IMR-90 (cell line): ENCODE measurements at regions not wholly inside any gene's neighbourhood (a gene's known extent, or its start where the extent isn't known, plus 50 kb on each side); places are given as distances from the start of the nearest gene placed in this dataset.

Experiments
- ATAC-seq: fragments of 200-7000 bp; cut with Tn5 transposase; 2 replicates; pipeline ENCODE4 v1.9.1; 2020; ENCODE audit warnings: low read depth, mild to moderate bottlenecking, moderate library complexity
- BruUV-seq: library from RNA; stranded (reverse); fragments of 400-500 nt; replicated peaks from 2 replicates; lab custom pipeline; 2021; lab: Mats Ljungman, UMichigan
- CTCF ChIA-PET: fragments of 300-600 bp; formaldehyde crosslinking; extraction: SDS; loops from one replicate; lab custom pipeline; 2021; ENCODE audit warnings: antibody characterized with exemption; lab: Yijun Ruan, JAX
- POLR2A ChIA-PET: fragments of 300-600 bp; sonication (Branson Sonifier 250); formaldehyde crosslinking; loops from one replicate; lab custom pipeline; 2022; ENCODE audit warnings: antibody characterized with exemption; ENCODE audit not compliant: unreplicated experiment; lab: Charles Lee
- DNase-seq: peaks from one replicate; pipeline ENCODE4 v3.0.0; 2013
- H2AFZ ChIP-seq: replicated peaks from 2 replicates; pipeline ENCODE3; 2013; ENCODE audit warnings: low read length, mild to moderate bottlenecking; ENCODE audit not compliant: poor library complexity
- H2AK5ac ChIP-seq: 2 replicates; pipeline ENCODE4 v1.6.1; 2013; ENCODE audit warnings: low read depth, low read length, inconsistent platforms
- H2AK9ac ChIP-seq: replicated peaks from 2 replicates; pipeline ENCODE3; 2013; ENCODE audit warnings: mild to moderate bottlenecking, low read depth, low read length, moderate library complexity; ENCODE audit not compliant: poor library complexity
- H2BK120ac ChIP-seq: 2 replicates; pipeline ENCODE4 v1.6.1; 2013; ENCODE audit warnings: low read depth, low read length, inconsistent platforms
- H2BK15ac ChIP-seq: 3 replicates; pipeline ENCODE4 v1.6.1; 2013; ENCODE audit warnings: low read depth, low read length, inconsistent platforms
- H2BK20ac ChIP-seq: 2 replicates; pipeline ENCODE4 v1.6.1; 2013; ENCODE audit warnings: low read depth, mild to moderate bottlenecking, inconsistent platforms, low read length, moderate library complexity
- H2BK5ac ChIP-seq: 2 replicates; pipeline ENCODE4 v1.6.1; 2013; ENCODE audit warnings: mild to moderate bottlenecking, low read depth, low read length, inconsistent platforms; ENCODE audit not compliant: poor library complexity, severe bottlenecking
- H3K14ac ChIP-seq: replicated peaks from 2 replicates; pipeline ENCODE4 v1.6.1; 2013; ENCODE audit warnings: low read depth, low read length, inconsistent platforms
- H3K18ac ChIP-seq: 2 replicates; pipeline ENCODE4 v1.6.1; 2013; ENCODE audit warnings: low read depth, low read length, control low read depth
- H3K23ac ChIP-seq: 2 replicates; pipeline ENCODE4 v1.6.1; 2013; ENCODE audit warnings: low read depth, low read length, inconsistent platforms
- H3K27ac ChIP-seq: 2 replicates; pipeline ENCODE4 v1.5.1; 2013; ENCODE audit warnings: mild to moderate bottlenecking, control low read depth, low read length; ENCODE audit not compliant: insufficient read depth
- H3K27me3 ChIP-seq: 2 replicates; pipeline ENCODE4 v1.6.1; 2013; ENCODE audit warnings: low read length; ENCODE audit not compliant: control insufficient read depth, insufficient read depth
- H3K36me3 ChIP-seq: 2 replicates; pipeline ENCODE4 v1.6.1; 2013; ENCODE audit warnings: low read length, mixed read lengths; ENCODE audit not compliant: control insufficient read depth, insufficient read depth
- H3K4ac ChIP-seq: 2 replicates; pipeline ENCODE4 v1.6.1; 2013; ENCODE audit warnings: low read depth, low read length, inconsistent platforms
- H3K4me1 ChIP-seq: 2 replicates; pipeline ENCODE4 v1.6.1; 2013; ENCODE audit warnings: low read length, mixed read lengths; ENCODE audit not compliant: control insufficient read depth, insufficient read depth
- H3K4me2 ChIP-seq: 2 replicates; pipeline ENCODE4 v1.6.1; 2013; ENCODE audit warnings: low read depth, mild to moderate bottlenecking, control low read depth, low read length, moderate library complexity
- H3K4me3 ChIP-seq: 2 replicates; pipeline ENCODE4 v1.5.1; 2013; ENCODE audit warnings: low read depth, mild to moderate bottlenecking, control low read depth, low read length, moderate library complexity; ENCODE audit not compliant: insufficient read depth
- H3K56ac ChIP-seq: 2 replicates; pipeline ENCODE4 v1.6.1; 2013; ENCODE audit warnings: low read length, inconsistent platforms; ENCODE audit not compliant: insufficient read depth; ENCODE audit errors: extremely low read depth
- H3K79me1 ChIP-seq, 2 experiments: 2 replicates each; pipeline ENCODE4 v1.6.1; 2013; ENCODE audit warnings: low read length in 2 of 2, inconsistent platforms in 1 of 2, low read depth in 1 of 2
- H3K9ac ChIP-seq: 2 replicates; pipeline ENCODE4 v1.6.1; 2013; ENCODE audit warnings: low read depth, low read length, control low read depth
- H3K9me1 ChIP-seq: 2 replicates; pipeline ENCODE4 v1.6.1; 2013; ENCODE audit warnings: low read length, inconsistent platforms; ENCODE audit not compliant: insufficient read depth
- H3K9me3 ChIP-seq: 2 replicates; pipeline ENCODE4 v1.6.1; 2013; ENCODE audit warnings: low read length; ENCODE audit not compliant: control insufficient read depth, insufficient read depth
- H4K20me1 ChIP-seq: 2 replicates; pipeline ENCODE4 v1.6.1; 2013; ENCODE audit warnings: low read length, inconsistent platforms; ENCODE audit not compliant: insufficient read depth
- H4K5ac ChIP-seq: 2 replicates; pipeline ENCODE4 v1.6.1; 2013; ENCODE audit warnings: mild to moderate bottlenecking, low read depth, low read length, control low read depth
- H4K8ac ChIP-seq, 2 experiments: 2 replicates each; pipeline ENCODE4 v1.6.1; 2013; ENCODE audit warnings: low read depth in 2 of 2, low read length in 2 of 2, control low read depth in 1 of 2, inconsistent platforms in 1 of 2
- H4K91ac ChIP-seq: 2 replicates; pipeline ENCODE4 v1.6.1; 2013; ENCODE audit warnings: low read depth, low read length, inconsistent platforms; ENCODE audit not compliant: insufficient read depth
- BHLHE40 ChIP-seq: fragments of 150-350 bp; IDR thresholded peaks from 2 replicates; pipeline ENCODE4 v1.6.1; 2016; ENCODE audit warnings: mild to moderate bottlenecking, low read depth, low read length
- CEBPB ChIP-seq: IDR thresholded peaks from 2 replicates; pipeline ENCODE4 v1.6.1; 2012; ENCODE audit warnings: low read depth, low read length, improper control_type of control experiment
- CHD1 ChIP-seq: IDR thresholded peaks from 2 replicates; pipeline ENCODE4 v1.6.1; 2012; ENCODE audit warnings: low read depth, low read length, improper control_type of control experiment
- ELK1 ChIP-seq: fragments of 150-350 bp; IDR thresholded peaks from 2 replicates; pipeline ENCODE4 v1.6.1; 2016; ENCODE audit warnings: low read depth, mild to moderate bottlenecking, low read length, moderate library complexity, borderline replicate concordance
- FOS ChIP-seq: fragments of 150-350 bp; IDR thresholded peaks from 2 replicates; pipeline ENCODE4 v1.6.1; 2016; ENCODE audit warnings: low read depth, low read length
- MAFK ChIP-seq: IDR thresholded peaks from 2 replicates; pipeline ENCODE4 v1.6.1; 2012; ENCODE audit warnings: low read depth, low read length, improper control_type of control experiment
- MAZ ChIP-seq: IDR thresholded peaks from 2 replicates; pipeline ENCODE4 v1.6.1; 2012; ENCODE audit warnings: low read depth, mild to moderate bottlenecking, low read length, improper control_type of control experiment, moderate library complexity, borderline replicate concordance
- MXI1 ChIP-seq: IDR thresholded peaks from 2 replicates; pipeline ENCODE4 v1.6.1; 2012; ENCODE audit warnings: low read depth, mild to moderate bottlenecking, low read length, moderate library complexity, borderline replicate concordance
- NFE2L2 ChIP-seq: fragments of 150-350 bp; IDR thresholded peaks from 2 replicates; pipeline ENCODE4 v1.6.1; 2016; ENCODE audit warnings: low read depth, mild to moderate bottlenecking, low read length
- POLR2A ChIP-seq: IDR thresholded peaks from 2 replicates; pipeline ENCODE4 v1.6.1; 2012; ENCODE audit warnings: mild to moderate bottlenecking, low read depth, low read length
- RAD21 ChIP-seq: IDR thresholded peaks from 2 replicates; pipeline ENCODE4 v1.6.1; 2012; ENCODE audit warnings: low read length, improper control_type of control experiment
- RCOR1 ChIP-seq: IDR thresholded peaks from 2 replicates; pipeline ENCODE4 v1.6.1; 2012; ENCODE audit warnings: mild to moderate bottlenecking, low read length, improper control_type of control experiment; ENCODE audit not compliant: insufficient replicate concordance
- RFX5 ChIP-seq: IDR thresholded peaks from 2 replicates; pipeline ENCODE4 v1.8.0; 2012; ENCODE audit warnings: low read depth, mild to moderate bottlenecking, low read length, moderate library complexity
- SMC3 ChIP-seq: fragments of 150-350 bp; IDR thresholded peaks from 2 replicates; pipeline ENCODE4 v1.6.1; 2016; ENCODE audit warnings: low read depth, mild to moderate bottlenecking, antibody characterized with exemption, low read length, moderate library complexity
- WGBS, 2 experiments: methylation state at CpG; one replicate each; pipeline versions ENCODE4 v1.1.5 to v1.1.7; 2013; ENCODE audit warnings: missing lambda C conversion rate in 2 of 2; ENCODE audit not compliant: insufficient read length in 1 of 2; ENCODE audit errors: extremely low coverage in 2 of 2; 5-methylcytosine and 5-hydroxymethylcytosine counted together
- dilution Hi-C: fragments of 300-500 bp; cut with HindIII; formaldehyde crosslinking; loops from one replicate; pipeline ENCODE4 v1.14.3; 2018; ENCODE audit warnings: low sequenced_read_pairs; ENCODE audit not compliant: unreplicated experiment
- in situ Hi-C: fragments of 300-500 bp; cut with MboI; formaldehyde crosslinking; loops from 3 replicates; pipeline ENCODE4 v1.14.3; 2019; ENCODE audit warnings: low sequenced_read_pairs, inconsistent platforms, mixed read lengths
- intact Hi-C: fragments of 100-400 bp; cut with micrococcal nuclease; formaldehyde crosslinking; loops from 2 replicates; pipeline ENCODE4 v1.10.0; 2022
- TF ChIP-seq, protein P1 (sequence below): conservative IDR thresholded peaks from 2 replicates; pipeline ENCODE4 v1.5.1; 2012; ENCODE audit warnings: mild to moderate bottlenecking, low read depth, low read length, improper control_type of control experiment
- TF ChIP-seq, protein P2 (sequence below): fragments of 150-350 bp; IDR thresholded peaks from 2 replicates; pipeline ENCODE4 v1.6.1; 2017; ENCODE audit warnings: mild to moderate bottlenecking, antibody characterized with exemption, low read length, low read depth

GRCh38 chr9:32899761-32900160 is 101.7 kb downstream of the APTX start:
- dilution Hi-C loops (no loop called here), in situ Hi-C loops (no loop called here), intact Hi-C loops (no loop called here)
- no peak overlapping the region for H2AK5ac ChIP-seq
- no peaks in the 10 kb centered on the region for H3K36me3 ChIP-seq
- no peak for TF ChIP-seq MAFK
- TF ChIP-seq ELK1 = no peak
- no peak for TF ChIP-seq POLR2A
- no peak for TF ChIP-seq FOS
- TF ChIP-seq RFX5 = no peak
- TF ChIP-seq, protein P1, sequence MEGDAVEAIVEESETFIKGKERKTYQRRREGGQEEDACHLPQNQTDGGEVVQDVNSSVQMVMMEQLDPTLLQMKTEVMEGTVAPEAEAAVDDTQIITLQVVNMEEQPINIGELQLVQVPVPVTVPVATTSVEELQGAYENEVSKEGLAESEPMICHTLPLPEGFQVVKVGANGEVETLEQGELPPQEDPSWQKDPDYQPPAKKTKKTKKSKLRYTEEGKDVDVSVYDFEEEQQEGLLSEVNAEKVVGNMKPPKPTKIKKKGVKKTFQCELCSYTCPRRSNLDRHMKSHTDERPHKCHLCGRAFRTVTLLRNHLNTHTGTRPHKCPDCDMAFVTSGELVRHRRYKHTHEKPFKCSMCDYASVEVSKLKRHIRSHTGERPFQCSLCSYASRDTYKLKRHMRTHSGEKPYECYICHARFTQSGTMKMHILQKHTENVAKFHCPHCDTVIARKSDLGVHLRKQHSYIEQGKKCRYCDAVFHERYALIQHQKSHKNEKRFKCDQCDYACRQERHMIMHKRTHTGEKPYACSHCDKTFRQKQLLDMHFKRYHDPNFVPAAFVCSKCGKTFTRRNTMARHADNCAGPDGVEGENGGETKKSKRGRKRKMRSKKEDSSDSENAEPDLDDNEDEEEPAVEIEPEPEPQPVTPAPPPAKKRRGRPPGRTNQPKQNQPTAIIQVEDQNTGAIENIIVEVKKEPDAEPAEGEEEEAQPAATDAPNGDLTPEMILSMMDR = no peak
- no peak for TF ChIP-seq RAD21
- no peak for TF ChIP-seq NFE2L2
- no peak for TF ChIP-seq RCOR1
- no peak for TF ChIP-seq MXI1
- TF ChIP-seq, protein P2, sequence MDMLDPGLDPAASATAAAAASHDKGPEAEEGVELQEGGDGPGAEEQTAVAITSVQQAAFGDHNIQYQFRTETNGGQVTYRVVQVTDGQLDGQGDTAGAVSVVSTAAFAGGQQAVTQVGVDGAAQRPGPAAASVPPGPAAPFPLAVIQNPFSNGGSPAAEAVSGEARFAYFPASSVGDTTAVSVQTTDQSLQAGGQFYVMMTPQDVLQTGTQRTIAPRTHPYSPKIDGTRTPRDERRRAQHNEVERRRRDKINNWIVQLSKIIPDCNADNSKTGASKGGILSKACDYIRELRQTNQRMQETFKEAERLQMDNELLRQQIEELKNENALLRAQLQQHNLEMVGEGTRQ = no peak
- TF ChIP-seq MAZ = no peak
- no peak for TF ChIP-seq BHLHE40
- TF ChIP-seq SMC3 = no peak
- TF ChIP-seq CEBPB = no peak
- no peak for TF ChIP-seq CHD1
- ChIA-PET CTCF (no interaction called here), POLR2A (no interaction called here)
- DNase-seq (no peak), ATAC-seq (no peak)
- 43% methylated on average over 1 of the region's 3 CpGs; no CpG with 5 or more reads in 1 of the 2 experiments for WGBS, 2 experiments
- H2BK20ac ChIP-seq = no peak overlapping the region
- H3K9ac ChIP-seq = no peak overlapping the region
- no peak overlapping the region for H3K14ac ChIP-seq
- H4K91ac ChIP-seq = no peak overlapping the region
- no peak overlapping the region for H3K56ac ChIP-seq
- no peak overlapping the region for H3K4ac ChIP-seq
- no peaks in the 10 kb centered on the region for H3K27me3 ChIP-seq
- H2BK15ac ChIP-seq = no peak overlapping the region
- H3K4me3 ChIP-seq = no peak overlapping the region
- no peaks in the 10 kb centered on the region for H3K4me1 ChIP-seq
- no peak overlapping the region for H2AFZ ChIP-seq
- no peak overlapping the region for H3K18ac ChIP-seq
- no peak overlapping the region for H3K4me2 ChIP-seq
- BruUV-seq = no TSS peak
- no peaks in the 10 kb centered on the region for H3K9me3 ChIP-seq
- no peak overlapping the region for H2AK9ac ChIP-seq
- H4K20me1 ChIP-seq = no peaks in the 10 kb centered on the region
- no peak overlapping the region for H3K27ac ChIP-seq
- no peak overlapping the region for H4K5ac ChIP-seq
- H2BK5ac ChIP-seq = no peak overlapping the region
- no peak overlapping the region for H3K23ac ChIP-seq
- H4K8ac ChIP-seq = no peak overlapping the region
- no peaks in the 10 kb centered on the region for H3K9me1 ChIP-seq
- no peaks in the 10 kb centered on the region for H3K79me1 ChIP-seq
- no peak overlapping the region for H2BK120ac ChIP-seq
